ENCODE measurements at regions not wholly inside any gene's neighbourhood (a gene's known extent, or its start where the extent isn't known, plus 50 kb on each side); places are given as distances from the start of the nearest gene placed in this dataset.
A peak's percentile ranks its signal among the peaks of the same experiment; 100 is the strongest.

DNA sequence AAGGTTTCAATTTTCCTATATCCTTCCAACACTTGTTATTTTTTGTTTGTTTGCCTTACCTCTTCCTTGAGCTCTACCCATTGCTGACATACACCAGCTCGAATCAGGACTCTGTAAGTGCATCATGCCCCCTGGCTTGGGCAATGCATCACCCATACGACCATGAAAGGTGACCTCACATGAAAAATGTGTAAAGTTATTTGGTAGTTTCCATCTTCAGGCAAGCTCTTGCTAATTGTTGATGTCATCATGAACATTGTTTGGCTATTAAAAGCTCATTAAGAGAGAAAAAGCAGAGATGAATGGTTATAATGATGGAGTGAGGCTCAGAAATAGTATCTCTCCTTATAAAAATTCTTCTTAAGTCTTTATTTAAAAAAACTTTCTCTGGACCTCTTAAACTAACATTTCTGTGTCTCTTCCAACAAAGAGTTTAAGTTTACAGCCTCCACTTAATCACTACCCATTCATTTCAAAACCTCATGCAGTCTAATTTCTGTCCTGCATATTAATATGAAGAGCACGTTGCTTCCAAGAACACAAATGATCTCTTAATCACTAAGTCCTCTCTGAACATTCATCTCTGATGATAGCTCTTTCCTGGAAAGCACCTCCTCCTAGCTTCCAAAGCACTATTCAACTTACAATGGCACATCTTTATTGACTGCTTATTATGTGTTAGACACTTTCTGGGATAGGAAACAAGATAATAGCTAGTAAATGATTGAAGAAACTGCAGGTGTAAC, 236.3 kb downstream of the NFKBIZ start:
- no peak for DNase-seq

DNA sequence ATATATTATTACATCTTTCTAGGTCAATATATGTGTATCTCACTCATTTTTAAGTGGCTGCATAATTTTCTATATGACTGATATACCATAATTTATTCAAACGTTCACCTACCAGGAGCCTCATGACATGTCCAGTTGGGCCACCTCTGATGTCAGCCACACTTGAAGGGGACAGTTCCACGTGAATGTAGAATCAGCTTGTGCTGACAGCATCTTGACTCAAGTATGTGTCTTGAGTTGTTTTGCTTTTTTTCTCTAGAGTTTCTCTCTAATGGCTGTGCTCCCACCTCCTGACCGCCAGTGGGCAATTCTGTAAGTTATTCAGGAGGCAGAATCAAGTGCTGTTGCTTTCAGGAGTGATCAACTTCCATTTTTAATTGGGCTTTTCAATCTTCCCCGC, 237.9 kb downstream of the NFKBIZ start:
- no peak for DNase-seq

DNA sequence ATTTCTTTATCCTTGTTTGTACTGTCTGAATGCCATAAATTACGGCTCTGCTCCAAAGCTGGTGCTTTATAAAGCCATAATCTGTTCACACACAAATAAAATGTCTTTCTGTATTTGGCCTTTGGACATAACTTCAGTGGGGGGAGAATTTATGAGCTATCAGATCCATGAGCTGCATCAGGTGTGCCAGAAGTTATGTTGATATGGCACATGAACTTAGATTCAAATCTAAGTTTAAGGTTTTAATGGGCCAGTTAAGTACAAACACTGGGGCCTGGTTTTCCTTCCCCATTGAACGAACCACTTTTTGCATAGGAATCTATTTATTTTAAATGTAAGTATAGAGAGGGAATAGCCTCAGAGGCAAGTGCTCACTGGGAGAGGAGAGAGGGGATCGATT, 239.9 kb downstream of the NFKBIZ start:
- no peak for DNase-seq

DNA sequence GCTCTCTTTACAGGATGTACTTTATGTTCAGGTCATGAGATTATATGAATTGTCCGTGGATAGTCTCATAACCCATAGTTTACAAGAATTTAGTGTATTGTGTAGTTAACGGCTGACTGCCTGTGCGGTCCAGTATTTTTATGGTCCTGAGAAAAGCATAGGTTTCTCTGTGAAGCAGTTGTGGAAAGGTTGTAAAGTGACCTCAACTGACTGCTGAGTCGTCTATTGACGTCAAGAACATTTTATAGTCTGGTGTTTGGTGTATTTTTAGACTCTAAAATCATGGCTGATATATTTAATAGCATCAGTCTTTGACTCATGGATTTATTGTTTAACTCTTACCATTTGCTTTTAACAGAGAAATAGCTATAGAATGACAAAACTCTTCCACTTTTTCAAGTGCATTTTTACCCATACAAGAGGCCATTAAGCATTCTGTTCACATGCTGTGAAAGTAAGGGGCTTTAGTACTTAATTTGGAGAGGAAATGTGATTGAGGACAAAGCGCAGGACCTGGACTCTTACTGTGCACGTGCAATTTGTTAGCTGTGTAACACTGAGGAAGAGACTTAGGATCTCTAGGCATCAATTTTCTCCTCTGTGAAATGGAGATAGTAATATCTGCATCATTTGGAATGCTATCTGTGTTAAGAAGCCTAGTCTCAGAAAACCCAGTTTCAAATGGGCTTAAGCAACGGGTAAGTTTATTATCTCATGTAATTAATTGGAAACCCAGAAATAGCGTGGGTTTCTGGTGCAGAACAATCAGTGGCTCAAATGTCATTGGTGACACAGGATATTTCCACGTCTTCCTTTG, 240.8 kb downstream of the NFKBIZ start:
- DNase-seq, result no peak

DNA sequence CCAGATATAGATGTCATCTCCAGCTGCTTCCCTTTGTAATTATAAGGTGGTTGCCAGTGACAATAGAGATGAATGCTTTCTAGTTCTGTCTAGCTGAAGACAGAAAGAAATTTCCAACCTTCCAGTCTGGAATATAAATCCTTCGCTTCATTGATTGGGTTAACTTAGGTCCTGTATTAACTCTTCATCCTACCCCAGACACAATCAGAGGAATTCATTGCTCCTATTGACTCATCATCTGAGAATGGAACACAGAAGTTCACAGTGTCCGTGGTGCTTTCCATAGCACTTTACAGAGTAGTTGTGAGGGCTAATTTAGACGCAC, 241.4 kb downstream of the NFKBIZ start:
- no peak for DNase-seq

DNA sequence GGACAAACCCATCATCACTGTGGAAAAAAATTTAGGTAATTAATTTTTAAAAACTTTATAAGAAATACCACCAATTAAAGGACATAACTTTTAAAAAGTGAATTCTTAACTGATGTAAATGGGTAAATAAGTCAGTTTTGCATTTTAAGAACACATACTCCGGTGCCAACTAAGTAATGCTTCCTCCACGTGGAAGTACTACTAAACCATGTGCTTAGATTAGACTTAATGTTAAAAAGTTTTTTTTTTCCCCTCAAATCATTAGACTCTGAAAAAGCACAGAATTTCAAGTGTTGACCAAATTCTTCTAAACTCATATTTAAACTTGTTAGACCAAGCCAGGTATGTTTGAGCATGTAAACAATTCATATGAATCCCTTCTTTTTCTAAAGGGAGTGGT, 242.0 kb downstream of the NFKBIZ start:
- DNase-seq, result no peak

DNA sequence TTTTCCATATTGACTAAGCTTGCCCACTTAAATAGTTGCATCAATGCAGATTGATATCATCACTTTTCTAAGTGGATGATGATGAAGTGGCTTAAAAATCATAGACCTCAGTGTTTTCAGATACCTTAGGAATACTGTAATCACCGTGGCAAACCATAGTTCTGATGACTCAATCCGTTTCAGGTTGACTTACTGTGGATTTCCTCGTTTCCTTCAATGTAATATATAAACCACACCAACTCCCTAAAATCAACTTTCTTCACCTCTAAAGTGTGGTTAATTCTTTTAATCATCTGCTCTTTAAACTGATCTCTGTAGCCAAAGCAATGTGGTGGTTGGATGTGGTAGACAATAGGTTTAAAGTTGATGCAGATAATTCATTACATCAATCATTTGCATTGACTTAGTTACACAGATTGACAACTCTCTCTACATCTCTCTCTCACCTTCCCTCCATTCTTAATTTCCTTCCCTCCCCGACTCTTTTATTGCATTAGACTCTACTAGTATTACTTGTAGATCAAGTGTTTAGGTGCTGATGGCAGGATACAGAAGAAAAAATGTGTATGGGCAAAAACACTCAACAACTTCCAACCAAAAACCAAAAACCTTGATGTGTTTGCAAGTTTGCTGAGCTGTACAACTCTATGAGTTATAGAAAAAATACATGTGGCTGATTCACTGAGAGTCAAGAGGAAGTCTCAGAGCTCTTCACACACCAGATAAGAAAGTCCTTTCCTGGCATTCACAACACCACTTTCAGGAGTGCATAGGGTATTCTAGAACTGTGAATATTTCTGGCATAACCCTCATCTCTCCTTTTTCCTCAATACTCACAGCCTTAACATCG, 243.5 kb downstream of the NFKBIZ start:
- DNase-seq, result peak in 1 of 6 experiments; percentile 25

DNA sequence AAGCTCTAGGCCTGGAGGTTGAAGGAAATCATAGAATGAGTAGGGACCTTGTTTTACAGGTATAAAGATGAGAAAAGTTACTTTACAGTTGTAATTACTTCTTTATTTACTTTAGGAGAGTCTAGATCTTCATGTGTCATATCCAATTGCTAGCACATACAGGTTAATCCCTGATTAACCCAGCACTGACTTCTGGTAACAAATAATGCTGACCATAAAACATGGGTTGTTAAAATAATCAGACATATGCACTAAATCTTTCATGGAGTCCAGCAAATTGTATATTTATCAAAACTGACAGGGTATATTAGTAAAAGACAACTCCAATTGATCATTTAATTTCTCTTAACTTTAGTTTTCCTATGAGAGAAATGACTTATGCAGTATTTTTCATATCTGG, 245.2 kb downstream of the NFKBIZ start:
- no peak for DNase-seq

DNA sequence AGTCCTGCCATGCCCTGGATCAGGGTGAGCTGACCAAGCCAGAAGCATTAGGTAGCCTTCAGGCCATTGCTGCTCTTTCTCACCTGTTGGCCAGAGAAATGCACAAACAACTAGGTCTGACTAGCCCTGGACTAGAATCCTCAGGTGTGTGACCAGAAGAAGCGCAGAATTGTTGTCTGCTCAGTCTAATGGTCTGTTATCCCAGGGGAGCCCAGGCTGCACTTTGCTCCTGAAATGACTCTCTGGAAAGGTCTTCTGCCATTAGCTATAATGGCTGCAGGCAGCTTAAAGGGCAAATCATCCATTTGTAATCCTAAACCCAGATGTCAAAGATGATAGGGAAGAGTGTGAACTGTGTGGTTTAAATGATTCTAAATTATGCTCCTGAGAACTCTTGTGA, 246.1 kb downstream of the NFKBIZ start:
- no peak for DNase-seq

DNA sequence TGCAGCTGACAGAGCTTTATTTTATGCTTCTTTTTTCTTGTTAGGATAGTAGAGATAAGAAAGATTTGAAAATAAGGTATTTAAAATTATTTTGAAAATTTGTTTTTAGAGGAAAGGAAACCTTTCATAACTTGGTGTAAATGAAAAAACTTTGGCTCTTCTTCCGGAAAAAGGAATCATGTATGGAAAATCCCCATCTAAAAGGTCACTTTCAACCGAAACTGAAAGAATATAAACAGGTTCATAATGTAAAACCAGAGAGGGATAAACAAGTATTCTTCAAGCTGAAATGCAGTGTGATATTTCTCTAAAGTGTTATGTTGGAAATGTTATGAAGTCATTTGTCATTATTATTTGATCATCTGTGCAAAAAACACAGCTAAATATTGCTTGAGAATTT, 246.8 kb downstream of the NFKBIZ start:
- no peak for DNase-seq

DNA sequence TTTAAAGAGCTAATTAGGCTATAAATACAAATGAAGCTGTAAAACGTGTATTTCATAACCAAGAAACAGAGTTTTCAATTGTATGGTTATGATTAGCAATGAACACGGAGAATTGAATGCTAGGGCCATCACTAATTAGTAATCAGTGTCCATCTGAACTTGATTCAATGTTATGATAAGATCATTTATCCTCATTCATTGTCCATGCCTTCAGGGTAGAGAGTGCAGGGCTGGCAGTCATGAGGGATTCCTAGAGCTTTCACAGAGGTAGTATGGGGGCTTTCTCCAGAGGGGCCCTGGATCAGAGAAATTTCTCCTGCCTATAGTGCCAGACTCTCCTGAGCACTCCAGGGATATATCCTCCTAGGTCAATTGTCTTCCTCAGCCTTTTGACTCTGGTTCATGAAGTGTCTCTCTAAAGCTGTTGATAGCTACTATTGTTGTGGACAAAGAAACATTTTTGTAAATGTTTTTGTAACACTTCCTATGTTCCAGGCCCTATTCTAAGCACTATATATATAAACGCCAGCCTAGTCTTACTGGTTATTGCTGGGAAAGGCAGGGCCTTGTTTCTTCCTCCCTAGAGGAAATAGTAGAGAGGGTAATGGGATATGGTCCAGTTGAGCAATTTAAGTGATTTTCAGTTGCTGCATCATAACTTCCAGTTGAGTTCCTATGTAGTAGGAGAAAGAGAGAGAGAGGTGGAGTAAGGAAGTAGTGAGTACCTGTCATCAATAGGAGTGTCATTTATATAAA, 249.0 kb downstream of the NFKBIZ start:
- DNase-seq, result no peak

DNA sequence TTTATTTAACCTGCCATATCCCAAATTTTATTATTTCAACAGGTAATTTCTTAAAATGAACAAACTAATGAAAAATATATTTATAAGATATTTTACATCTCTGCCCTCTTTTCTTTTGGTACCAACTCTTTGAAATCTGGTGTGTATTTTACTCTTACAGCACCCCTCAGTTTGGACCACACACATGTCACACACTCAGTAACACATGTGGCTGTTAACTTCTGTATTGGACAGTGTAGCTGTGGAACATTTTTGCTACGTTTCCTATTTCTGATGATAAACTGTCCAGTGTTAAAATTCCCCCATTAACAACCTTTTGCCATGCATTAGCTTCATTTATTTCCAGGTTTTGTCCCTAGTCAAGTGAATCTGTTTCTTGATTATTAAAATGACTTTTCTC, 250.6 kb downstream of the NFKBIZ start:
- DNase-seq, result no peak

DNA sequence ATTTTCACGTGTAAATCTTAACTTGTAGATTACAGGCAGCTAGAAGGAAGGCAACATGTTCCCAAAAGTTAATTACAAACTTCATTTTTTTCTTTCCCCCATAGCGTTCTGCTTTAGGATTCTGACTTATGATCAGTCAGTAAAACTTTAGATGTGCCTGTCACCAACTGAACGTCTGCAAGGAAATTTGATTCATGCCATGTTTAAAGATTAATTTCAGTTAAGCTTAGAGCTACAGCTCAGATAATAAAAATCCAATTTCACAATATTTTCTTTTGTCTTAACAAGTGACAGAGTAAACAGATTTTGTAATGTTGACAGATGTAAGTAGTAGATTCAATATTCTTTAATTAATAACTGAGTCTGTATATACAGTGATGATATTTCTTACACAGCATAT, 253.1 kb downstream of the NFKBIZ start:
- DNase-seq, result no peak

DNA sequence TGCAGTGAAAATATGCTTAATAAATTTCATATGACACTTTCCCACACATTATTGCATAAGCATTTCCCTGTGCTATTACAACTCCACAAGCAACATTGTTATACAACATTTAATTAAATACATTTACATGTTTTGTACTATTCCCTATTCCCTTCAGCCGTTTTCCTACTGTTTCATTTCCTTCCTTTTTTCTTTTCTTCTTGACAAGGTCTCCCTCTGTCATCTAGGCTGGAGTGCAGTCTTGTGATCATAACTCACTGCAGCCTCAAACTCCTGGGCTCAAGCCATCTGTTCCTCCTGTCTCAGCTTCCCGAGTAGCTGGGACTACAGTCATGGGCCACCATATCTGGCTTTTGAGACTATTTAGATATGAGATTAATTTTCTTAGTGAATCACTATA, 254.7 kb downstream of the NFKBIZ start:
- no peak for DNase-seq

DNA sequence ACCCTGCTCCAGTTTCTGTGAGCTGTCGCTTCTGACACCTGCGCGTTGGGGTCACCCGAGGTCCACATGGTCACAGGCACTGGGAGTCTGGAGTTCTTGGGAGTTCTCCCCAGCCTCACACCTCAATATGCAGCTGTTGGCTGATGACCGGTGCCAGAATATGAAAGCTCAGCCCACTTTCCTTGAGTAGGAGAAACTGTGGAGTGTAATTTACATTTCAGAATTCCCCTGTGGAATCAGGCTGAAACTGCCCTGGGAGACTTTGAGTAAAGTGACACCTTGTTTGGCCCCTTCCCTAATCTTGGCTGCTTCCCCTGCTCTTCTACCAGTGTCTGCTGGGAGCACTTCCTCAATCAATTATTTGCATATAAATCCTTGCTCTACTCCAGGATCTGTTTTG, 255.9 kb downstream of the NFKBIZ start:
- no peak for DNase-seq

DNA sequence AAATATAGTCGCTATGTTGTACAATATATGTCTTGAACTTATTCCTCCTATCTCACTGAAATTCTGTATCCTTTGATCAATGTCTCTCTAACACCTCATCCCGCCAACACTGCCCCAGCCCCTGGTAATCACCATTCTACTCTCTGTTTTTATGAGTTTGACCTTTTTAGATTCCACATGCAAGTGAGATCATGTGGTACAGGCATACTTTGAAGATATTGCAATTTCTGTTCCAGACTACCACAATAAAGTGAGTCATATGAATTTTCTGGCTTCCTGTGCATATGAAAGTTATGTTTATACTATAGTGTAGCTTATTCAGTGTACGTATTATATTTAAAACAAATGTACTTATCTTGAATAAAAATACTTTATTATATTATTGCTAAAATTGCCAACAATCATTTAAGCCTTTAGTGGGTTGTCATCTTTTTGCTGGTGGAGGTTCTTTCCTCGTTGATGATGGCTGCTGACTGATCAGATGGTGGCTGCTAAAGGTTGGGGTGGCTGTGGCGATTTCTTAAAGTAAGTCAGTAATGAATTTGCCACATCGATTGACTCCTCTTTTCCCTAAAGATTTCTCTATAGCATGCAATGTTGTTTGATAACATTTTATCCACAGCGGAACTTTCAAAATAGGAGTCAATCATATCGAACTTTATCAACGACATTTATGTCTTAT, 257.2 kb downstream of the NFKBIZ start:
- peak in 2 of 6 experiments; percentile 57 to 59 for DNase-seq

DNA sequence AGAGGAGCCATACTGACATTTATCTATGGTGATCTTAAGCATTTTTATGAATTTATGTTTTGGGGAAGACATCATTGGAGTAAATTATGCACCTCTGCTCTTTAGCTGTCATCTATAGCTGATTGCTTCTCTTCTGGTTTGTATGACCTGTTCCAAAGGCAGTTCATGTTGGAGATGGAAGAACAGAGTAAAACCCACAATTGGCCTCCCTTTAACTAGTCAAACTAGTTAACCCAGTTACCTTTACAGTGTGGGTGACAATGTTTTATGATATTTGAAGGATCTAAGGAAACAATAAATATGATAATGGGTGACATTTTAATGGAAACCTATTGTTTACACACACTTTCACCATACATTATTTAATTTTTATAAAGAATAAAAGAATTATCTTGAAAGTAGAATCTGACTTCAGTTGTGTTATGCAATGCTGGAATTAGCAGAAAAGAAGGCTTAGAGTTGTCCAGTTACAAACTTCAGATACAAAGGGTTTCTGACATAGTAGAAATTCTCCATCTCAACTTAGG, 263.5 kb downstream of the NFKBIZ start:
- no peak for DNase-seq

DNA sequence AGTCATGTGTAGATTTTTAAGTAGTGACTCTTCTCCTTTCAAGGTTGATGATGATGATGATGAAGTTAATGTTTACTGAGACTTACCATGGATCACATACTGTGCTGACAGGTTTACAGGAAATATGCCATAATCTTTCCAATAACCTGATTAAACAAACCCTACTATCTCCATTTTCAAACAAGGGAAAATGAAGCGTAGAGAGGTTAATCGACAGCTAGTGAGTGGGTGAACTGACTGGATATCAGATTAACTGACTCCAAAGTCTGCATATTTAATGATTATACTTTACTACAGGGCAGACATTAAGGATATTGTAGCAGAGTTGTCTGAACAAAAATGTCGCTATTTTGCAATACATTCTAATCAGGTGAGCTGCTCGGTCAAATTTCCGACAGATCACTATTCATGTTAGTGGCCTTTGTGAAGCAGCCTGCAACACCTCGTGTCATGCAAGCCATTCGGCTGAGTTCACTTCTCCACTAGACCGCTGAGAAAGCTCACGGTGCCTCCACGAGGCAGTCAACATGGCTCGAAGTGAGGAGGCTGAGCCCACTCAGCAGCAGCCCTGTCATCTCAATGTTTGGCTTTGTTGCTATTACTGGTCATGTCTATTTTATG, 264.2 kb downstream of the NFKBIZ start:
- DNase-seq, result no peak

DNA sequence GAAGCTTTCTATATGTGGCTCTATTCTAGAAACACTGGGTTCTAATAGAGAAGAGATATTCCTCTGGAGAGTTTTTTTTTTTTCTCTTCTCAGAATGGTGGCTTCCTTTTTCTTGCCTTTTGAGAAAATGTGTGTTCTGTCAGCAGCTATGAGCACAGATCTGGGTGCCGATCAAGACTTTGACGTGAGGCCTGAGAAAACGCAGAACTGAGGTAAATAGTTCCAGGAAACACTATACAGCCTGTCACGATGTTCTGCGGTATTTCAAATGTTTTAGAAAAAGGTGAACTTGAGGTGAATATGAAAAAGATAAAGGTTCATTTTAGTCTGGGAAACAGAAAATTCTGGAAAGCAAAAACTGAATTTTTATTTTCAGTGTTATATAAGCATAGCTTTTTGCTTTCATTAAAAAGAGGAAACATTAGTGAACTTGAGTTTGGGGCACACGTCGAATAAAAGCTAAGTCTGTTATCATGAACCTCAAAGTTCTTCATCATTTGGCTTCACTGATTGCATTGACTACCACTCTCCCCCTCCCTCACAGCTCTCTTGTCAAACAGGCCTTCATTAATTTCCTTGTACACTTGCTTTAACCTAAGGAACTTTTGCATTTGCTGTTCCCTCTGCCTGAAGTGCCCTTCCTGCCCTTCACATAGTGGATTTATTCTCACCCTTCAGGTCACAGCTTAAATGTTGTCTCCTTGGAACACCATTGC, 265.1 kb downstream of the NFKBIZ start:
- DNase-seq, result peak in 5 of 6 experiments; percentile 48 to 88 (median 82)

DNA sequence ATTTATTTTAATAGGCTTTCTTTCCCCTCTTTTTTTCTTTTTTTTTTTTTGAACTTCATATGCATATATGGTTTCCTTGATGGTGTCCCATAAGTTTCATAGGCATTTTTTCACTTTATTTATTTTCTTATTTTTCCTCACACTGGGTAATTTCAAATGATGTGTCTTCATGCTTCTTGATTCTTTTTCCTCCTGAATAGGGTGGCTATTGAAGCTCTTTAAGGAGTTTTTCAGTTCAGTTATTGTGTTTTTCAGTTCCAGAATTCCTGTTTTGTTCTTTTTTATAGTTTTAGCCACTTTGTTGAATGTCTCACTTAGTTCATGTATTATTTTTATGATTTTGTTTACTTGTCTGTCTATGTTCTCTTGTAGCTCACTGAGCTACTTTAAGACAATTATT, 273.2 kb downstream of the NFKBIZ start:
- DNase-seq, result no peak
